ENCODE measurements at regions not wholly inside any gene's neighbourhood (a gene's known extent, or its start where the extent isn't known, plus 50 kb on each side); places are given as distances from the start of the nearest gene placed in this dataset.

DNA sequence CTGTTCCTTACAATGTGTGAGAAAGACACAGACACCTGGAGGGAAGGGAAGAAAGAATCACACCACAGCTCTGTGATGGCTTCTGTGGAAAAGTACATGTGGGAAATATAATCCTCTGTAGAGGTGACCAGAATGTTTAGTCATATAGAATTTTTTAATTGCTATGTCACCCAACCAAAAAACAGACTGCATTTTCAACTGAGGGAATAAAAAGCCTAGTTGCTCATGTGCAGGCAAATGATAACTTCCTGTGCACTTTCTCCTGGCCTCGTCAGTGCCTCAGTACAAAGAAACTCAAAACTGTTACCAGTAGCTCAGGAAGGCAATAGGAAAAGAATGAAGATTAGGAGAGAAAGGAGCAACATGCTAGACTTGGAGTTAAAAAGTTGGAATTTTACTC lies 326.8 kb downstream of the OSR1 start:
- Histone ChIP-seq H3K36me3 (ENCODE audit: control insufficient read depth, insufficient read depth, low read length) (no peaks in the 10 kb centered on the region), H3K4me3 (ENCODE audit: low read depth, low read length) (no peak overlapping the region), H3K27me3 (ENCODE audit: control insufficient read depth, insufficient read depth, low read length) (no peaks in the 10 kb centered on the region)
- ChIA-PET POLR2A (no interaction called here), CTCF (interaction anchor here (0.6 to 1.5 kb wide), 3 partner anchors 10 to 281 kb away, joined by 4 to 6 read pairs (median 4); no protein-coding TSS in a partner anchor)
- no peak for DNase-seq (ENCODE audit: low read depth)
- no peak for TF ChIP-seq CTCF (IDR thresholded peaks at IDR 0.05; ENCODE audit: insufficient read depth, low read depth, low read length)

GRCh38 chr2:19029655-19030054 lies 328.8 kb downstream of the OSR1 start:
- no peak for TF ChIP-seq CTCF (IDR thresholded peaks at IDR 0.05; ENCODE audit: insufficient read depth, low read depth, low read length)
- DNase-seq (ENCODE audit: low read depth) = no peak
- CTCF ChIA-PET = no interaction called here
- Histone ChIP-seq H3K4me3 (ENCODE audit: low read depth, low read length) (no peak overlapping the region), H3K27me3 (ENCODE audit: control insufficient read depth, insufficient read depth, low read length) (no peaks in the 10 kb centered on the region), H3K36me3 (ENCODE audit: control insufficient read depth, insufficient read depth, low read length) (no peaks in the 10 kb centered on the region)
- POLR2A ChIA-PET = no interaction called here

DNA sequence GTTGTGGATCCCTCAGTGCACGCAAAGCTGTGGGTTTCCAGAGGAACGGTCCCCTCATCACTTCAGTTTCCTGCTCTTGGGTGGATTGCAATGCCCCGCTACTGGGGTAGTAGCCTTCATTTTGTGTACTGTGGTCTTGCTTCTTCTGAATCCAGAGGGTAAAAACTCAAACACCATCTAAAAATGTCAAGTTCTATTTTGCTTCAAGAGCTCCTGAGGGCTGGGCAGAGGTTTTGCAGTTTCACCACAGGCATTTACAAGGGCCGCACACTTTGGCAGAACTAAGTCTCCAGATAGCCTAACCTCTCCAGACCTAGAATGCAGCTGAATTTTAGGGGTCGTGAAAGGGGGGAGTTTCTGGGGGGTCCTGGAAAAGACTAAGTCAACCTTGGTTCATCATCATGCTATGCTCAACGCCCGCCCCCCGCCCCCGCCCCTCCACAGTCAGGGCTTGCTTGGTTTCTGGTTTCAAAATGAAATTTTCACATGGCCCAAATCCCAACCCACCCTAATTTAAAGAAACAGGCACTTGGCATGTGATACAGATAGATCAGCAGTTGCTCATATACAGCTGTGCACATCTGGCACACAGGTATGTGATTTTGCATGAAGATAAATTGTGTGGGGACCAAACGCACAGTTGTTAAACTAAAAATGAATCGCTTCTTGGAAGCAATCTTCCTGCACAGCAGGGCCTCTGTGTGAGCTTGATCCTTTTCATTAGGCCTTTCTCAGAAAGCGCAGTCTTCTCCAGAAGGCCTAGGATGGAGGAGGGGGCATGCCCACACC lies 329.6 kb downstream of the OSR1 start:
- no peak for DNase-seq (ENCODE audit: low read depth)
- H3K27me3 ChIP-seq (ENCODE audit: control insufficient read depth, insufficient read depth, low read length) = no peaks in the 10 kb centered on the region
- CTCF ChIA-PET = interaction anchor here (0.6 to 0.7 kb wide), 2 partner anchors 11 to 78 kb away, joined by 3 read pairs; no protein-coding TSS in a partner anchor
- POLR2A ChIA-PET = no interaction called here
- no peak overlapping the region for H3K4me3 ChIP-seq (ENCODE audit: low read depth, low read length)
- no peaks in the 10 kb centered on the region for H3K36me3 ChIP-seq (ENCODE audit: control insufficient read depth, insufficient read depth, low read length)
- no peak for TF ChIP-seq CTCF (IDR thresholded peaks at IDR 0.05; ENCODE audit: insufficient read depth, low read depth, low read length)

- TF ChIP-seq CTCF (IDR thresholded peaks at IDR 0.05; ENCODE audit: insufficient read depth, low read depth, low read length) = no peak
- POLR2A ChIA-PET = no interaction called here
- no peak for DNase-seq (ENCODE audit: low read depth)
Observed at GRCh38 chr2:19027626-19028025, 330.8 kb downstream of the OSR1 start.

DNA sequence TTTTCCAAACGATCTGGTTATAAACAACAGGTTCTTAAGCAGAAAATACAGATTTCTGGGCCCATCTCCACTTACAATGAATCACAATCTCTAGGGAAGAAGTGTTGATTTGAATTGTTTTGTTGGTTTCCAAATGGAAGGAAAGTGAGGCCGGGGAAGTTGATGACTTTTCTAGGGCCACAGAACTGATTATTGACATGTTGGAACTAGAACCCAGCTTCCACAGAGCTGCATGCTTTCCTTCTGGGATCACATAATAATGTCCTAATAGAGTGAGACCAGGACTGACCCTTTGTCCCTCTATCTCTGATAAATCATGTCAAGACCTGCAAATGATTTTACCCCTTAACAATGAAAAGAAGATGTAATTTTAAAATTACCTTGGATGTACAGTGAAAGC lies 332.2 kb downstream of the OSR1 start:
- ChIA-PET POLR2A (no interaction called here), CTCF (interaction anchor here (0.8 kb wide), 1 partner anchor 162 kb away, joined by 3 read pairs; no protein-coding TSS in a partner anchor)
- Histone ChIP-seq H3K27me3 (ENCODE audit: control insufficient read depth, insufficient read depth, low read length) (no peaks in the 10 kb centered on the region), H3K36me3 (ENCODE audit: control insufficient read depth, insufficient read depth, low read length) (no peaks in the 10 kb centered on the region), H3K4me3 (ENCODE audit: low read depth, low read length) (no peak overlapping the region)
- no peak for TF ChIP-seq CTCF (IDR thresholded peaks at IDR 0.05; ENCODE audit: insufficient read depth, low read depth, low read length)
- DNase-seq (ENCODE audit: low read depth) = no peak

More at GRCh38 chr2:19027626-19028025, 330.8 kb downstream of the OSR1 start:
- no peaks in the 10 kb centered on the region for H3K27me3 ChIP-seq (ENCODE audit: control insufficient read depth, insufficient read depth, low read length)
- no peaks in the 10 kb centered on the region for H3K36me3 ChIP-seq (ENCODE audit: control insufficient read depth, insufficient read depth, low read length)
- no peak overlapping the region for H3K4me3 ChIP-seq (ENCODE audit: low read depth, low read length)
- CTCF ChIA-PET = no interaction called here

Data from BJ (cell line).